ENCODE measurements at regions not wholly inside any gene's neighbourhood (a gene's known extent, or its start where the extent isn't known, plus 50 kb on each side); places are given as distances from the start of the nearest gene placed in this dataset.
"Not testable (repeated sequence)": the region's sequence is repeated elsewhere in the genome, so short reads cannot be mapped to it uniquely, and the experiment has no call there.

- not testable (repeated sequence) for DNase-seq
Measured at GRCh38 chr15:54749461-54749860, 447.3 kb downstream of the RSL24D1 start.

GRCh38 chr15:54722342-54722986, 474.3 kb downstream of the RSL24D1 start:
- no peak for DNase-seq

- DNase-seq = no peak
Measured at GRCh38 chr15:54719325-54719724, 477.4 kb downstream of the RSL24D1 start.

- DNase-seq = no peak
Measured at GRCh38 chr15:54707805-54708752, 488.7 kb downstream of the RSL24D1 start.

- DNase-seq = no peak
Measured at GRCh38 chr15:54687628-54688027, 509.1 kb downstream of the RSL24D1 start.
